GM23338 (cell line): ENCODE measurements at regions not wholly inside any gene's neighbourhood (a gene's known extent, or its start where the extent isn't known, plus 50 kb on each side); places are given as distances from the start of the nearest gene placed in this dataset.

Experiments
- CREB1 ChIP-seq: fragments of 250-450 bp; sonication (Bioruptor Pico); IDR thresholded peaks from 2 replicates; pipeline ENCODE4 v1.5.0; 2020; ENCODE audit warnings: low read depth, mild to moderate bottlenecking, moderate library complexity
- CTCF ChIP-seq, 2 experiments: fragments of 200-600 bp in 1 of 2; sonication (generic) in 1 of 2; conservative IDR thresholded peaks; 2 replicates each; pipeline versions ENCODE4 v1.5.1 to v1.6.1; 2016 to 2017; ENCODE audit warnings: antibody characterized with exemption in 2 of 2, low read depth in 2 of 2, mild to moderate bottlenecking in 2 of 2, moderate library complexity in 1 of 2
- EZH2 ChIP-seq: fragments of 200-600 bp; sonication (generic); IDR thresholded peaks from one replicate; pipeline ENCODE4 v1.8.0; 2017; ENCODE audit warnings: antibody characterized with exemption, mild to moderate bottlenecking, low read depth; ENCODE audit not compliant: unreplicated experiment
- EZH2phosphoT487 ChIP-seq: fragments of 200-600 bp; sonication (generic); IDR thresholded peaks from one replicate; pipeline ENCODE4 v1.8.1; 2018; ENCODE audit warnings: antibody characterized with exemption; ENCODE audit not compliant: unreplicated experiment
- POLR2AphosphoS5 ChIP-seq: IDR thresholded peaks from 2 replicates; pipeline ENCODE4 v1.6.1; 2016; ENCODE audit warnings: antibody characterized with exemption, low read depth
- TF ChIP-seq, protein P1 (sequence below): IDR thresholded peaks from one replicate; pipeline ENCODE4 v1.6.1; 2018; ENCODE audit warnings: antibody characterized with exemption; ENCODE audit not compliant: unreplicated experiment

GRCh38 chr16:86035906-86036305, 136.9 kb downstream of the IRF8 start:
- no peak for TF ChIP-seq CTCF (conservative IDR thresholded peaks at IDR 0.05; ENCODE audit: low read depth in 2 of 2)
- TF ChIP-seq EZH2phosphoT487, result no peak
- TF ChIP-seq, protein P1, sequence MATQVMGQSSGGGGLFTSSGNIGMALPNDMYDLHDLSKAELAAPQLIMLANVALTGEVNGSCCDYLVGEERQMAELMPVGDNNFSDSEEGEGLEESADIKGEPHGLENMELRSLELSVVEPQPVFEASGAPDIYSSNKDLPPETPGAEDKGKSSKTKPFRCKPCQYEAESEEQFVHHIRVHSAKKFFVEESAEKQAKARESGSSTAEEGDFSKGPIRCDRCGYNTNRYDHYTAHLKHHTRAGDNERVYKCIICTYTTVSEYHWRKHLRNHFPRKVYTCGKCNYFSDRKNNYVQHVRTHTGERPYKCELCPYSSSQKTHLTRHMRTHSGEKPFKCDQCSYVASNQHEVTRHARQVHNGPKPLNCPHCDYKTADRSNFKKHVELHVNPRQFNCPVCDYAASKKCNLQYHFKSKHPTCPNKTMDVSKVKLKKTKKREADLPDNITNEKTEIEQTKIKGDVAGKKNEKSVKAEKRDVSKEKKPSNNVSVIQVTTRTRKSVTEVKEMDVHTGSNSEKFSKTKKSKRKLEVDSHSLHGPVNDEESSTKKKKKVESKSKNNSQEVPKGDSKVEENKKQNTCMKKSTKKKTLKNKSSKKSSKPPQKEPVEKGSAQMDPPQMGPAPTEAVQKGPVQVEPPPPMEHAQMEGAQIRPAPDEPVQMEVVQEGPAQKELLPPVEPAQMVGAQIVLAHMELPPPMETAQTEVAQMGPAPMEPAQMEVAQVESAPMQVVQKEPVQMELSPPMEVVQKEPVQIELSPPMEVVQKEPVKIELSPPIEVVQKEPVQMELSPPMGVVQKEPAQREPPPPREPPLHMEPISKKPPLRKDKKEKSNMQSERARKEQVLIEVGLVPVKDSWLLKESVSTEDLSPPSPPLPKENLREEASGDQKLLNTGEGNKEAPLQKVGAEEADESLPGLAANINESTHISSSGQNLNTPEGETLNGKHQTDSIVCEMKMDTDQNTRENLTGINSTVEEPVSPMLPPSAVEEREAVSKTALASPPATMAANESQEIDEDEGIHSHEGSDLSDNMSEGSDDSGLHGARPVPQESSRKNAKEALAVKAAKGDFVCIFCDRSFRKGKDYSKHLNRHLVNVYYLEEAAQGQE, result no peak
- TF ChIP-seq POLR2AphosphoS5, result no peak
- no peak for TF ChIP-seq EZH2
- TF ChIP-seq CREB1 (CRISPR knock-in tag), result no peak
